ENCODE measurements at regions not wholly inside any gene's neighbourhood (a gene's known extent, or its start where the extent isn't known, plus 50 kb on each side); places are given as distances from the start of the nearest gene placed in this dataset.

- TF ChIP-seq CTCF (IDR thresholded peaks at IDR 0.05; ENCODE audit: low read depth, low read length) (no peak), EZH2phosphoT487 (IDR thresholded peaks at IDR 0.05; ENCODE audit: low read depth) (no peak)
Observed at GRCh38 chr16:73563709-73564108, 515.8 kb upstream of the ZFHX3 start.
